AG20443 (cell line): ENCODE measurements at regions not wholly inside any gene's neighbourhood (a gene's known extent, or its start where the extent isn't known, plus 50 kb on each side); places are given as distances from the start of the nearest gene placed in this dataset.
A peak's percentile ranks its signal among the peaks of the same experiment; 100 is the strongest.

Source experiments
- DNase-seq: peaks from one replicate; pipeline ENCODE4 v3.0.0; 2012; ENCODE audit warnings: low spot score, mixed read lengths

DNA sequence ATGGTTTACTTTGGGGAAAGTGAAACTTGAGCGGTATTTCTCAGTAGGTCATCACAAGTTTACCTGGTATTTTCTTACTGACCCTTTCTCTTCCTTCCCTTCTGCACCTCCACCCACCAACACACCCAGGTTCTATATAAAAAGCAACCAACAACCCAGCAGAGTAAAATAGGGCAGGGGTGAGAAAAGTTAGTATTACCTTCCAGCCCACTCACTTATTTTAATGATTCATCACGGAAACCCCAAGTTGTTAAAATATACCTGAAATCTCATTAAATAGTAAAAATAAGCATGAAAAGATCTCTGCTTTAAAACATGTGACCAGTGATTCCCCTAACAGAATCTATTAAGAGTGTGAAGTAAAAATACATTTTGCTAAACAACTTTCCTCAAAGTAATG is 306.1 kb downstream of the ZEB2 start:
- DNase-seq = no peak

DNA sequence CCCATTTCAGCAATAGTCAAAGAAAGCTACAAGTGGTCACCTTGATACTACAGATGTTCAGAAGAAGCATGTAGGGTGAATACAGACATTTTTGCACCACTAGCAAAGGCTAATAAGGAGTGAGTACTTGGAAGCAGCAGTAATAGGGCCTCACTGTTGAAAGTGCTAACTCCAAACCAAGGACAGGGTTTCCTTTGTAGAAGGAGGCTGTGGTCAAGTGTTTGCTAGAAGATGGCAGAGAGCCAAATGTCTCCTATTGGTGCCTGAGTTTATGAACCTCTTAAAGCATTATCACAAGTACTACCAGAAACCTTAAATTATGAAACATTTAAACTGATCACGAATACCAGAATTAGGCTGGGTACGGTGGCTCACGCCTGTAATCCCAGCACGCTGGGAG is 308.1 kb downstream of the ZEB2 start:
- no peak for DNase-seq

DNA sequence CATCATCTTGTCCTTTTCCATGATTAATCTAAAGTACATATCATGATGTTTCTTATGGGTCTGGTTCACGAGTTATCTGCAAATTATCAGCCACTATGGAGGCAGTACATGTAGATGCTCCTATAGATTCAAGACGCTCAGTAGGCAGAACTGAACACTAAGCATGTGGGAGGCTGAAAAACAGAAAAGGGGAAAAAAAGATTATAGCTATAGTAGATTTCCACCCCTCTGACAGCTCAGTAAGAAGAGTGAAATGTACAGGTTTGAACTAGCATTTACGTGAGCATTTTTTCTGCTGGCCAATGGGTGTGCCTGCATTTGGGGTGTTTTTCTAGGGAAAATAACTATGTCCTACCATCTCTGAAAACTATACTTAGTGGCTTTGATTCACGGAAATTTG is 308.9 kb downstream of the ZEB2 start:
- no peak for DNase-seq

DNA sequence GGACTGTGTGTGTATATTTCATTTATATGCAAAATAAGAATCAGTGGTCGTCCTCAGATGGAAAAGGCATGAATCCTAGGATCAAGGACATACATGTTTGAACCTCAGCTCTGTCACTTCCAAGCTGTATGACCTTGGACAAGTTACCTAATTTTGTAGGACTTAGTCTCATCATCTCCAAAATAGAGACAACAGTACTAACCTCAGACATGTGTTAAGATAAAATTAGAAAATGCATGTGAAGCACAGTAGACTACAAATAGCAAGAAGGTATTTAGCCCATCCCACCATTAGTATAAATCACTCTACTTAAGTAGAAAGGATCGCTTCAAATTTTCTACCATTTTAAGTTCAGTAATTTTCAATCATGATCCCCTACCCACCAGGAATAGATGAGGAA is 309.8 kb downstream of the ZEB2 start:
- no peak for DNase-seq

DNA sequence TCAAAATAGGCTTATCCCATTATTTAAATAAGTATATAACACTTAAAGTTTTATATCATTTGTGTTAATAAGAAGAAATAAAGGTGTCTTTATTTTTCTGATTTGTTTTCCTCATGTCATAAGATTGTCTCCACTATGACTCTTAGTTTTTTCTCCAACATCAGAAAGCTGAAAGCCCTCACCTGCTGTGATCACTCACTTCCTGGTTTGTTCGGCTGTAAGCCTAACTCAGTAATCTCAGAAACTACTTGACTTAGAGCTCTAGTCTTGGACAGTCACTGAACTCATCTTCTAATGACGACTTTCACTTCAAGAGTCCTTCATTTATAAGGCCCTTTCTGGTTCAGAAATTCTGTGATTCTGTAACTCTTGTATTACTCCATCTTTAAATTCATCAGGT is 311.0 kb downstream of the ZEB2 start:
- DNase-seq = no peak

DNA sequence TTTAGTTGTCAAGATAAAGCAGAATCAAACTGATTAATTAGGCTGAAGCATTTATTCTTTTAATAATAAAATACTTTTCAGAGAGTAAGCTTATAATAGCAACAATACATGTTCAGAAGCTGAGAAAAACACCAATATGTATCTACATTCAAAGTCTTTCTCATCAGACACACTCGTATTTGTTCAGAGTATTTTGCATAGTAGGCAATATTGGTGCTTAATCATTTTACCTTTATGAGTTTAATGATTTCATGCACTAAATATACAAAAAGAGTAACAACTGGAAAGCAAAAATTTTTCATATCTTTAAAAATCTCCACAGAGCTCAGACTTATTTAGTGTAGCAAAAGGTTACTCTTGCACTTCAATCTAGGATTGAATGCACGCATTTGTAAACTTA is 313.9 kb downstream of the ZEB2 start:
- DNase-seq = no peak

DNA sequence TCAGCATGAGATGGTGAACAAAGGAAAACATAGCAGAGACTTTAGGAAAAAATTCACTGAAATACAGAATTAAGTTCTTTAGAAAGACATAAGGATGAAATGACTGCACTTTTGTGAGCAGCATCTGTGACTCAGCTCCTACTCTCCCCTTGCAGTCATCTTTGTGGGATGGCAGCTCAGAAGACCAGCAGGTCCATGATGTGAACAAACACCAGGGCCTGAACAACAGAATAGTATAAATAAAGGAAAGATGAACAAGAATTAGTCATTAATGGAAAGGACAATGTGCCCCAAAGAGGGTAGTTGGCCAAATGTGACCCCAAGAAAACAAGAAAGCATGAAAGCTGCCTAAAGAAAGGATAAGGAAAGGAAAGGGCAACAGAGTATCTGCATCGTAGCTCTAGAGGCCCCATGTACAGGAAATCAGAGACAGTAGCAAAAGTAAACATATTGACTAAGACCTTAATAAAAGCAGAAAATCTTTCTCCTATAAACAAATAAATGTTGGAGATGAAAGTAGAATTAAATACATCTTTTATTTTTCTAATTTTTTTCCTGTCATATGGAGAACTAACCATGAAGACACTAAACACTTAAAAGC is 318.0 kb downstream of the ZEB2 start:
- peak; percentile 37 for DNase-seq

DNA sequence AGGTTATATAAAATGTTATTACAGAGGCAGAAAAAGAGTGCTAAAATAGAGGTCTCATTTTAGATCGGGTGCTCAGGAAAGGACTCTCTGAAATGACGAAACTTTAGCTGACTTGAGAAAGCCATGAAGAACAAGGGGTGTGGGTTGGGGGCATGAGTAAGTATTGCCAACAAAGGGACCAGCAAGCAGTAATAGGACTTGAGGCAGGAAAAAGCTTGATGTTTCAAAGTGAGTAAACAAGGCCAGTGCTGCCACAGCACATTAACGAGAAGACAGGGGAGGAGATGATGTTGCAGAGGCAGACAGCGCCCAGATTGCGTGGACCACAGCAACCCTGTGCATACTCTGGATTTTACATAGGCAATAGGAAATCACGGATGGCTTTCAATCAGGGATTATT is 318.8 kb downstream of the ZEB2 start:
- DNase-seq = no peak

DNA sequence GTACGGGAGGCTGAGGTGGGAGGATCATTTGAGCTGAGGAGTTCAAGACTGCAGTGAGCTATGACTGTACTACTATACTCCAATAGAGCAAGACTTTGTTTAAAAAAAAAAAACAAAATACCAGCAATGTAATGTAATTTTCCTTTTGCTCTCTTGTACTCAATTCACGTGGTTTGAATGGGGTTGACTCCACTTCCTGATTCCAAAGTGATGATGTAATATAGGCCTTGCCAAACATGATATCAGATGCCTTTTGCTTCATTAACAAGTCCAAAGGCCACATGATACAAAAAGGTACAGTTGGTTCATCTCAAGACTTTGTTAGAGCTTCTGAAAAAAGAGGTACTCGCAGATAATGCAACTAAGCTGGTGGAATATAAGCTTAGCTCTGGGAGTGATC is 321.8 kb downstream of the ZEB2 start:
- no peak for DNase-seq

DNA sequence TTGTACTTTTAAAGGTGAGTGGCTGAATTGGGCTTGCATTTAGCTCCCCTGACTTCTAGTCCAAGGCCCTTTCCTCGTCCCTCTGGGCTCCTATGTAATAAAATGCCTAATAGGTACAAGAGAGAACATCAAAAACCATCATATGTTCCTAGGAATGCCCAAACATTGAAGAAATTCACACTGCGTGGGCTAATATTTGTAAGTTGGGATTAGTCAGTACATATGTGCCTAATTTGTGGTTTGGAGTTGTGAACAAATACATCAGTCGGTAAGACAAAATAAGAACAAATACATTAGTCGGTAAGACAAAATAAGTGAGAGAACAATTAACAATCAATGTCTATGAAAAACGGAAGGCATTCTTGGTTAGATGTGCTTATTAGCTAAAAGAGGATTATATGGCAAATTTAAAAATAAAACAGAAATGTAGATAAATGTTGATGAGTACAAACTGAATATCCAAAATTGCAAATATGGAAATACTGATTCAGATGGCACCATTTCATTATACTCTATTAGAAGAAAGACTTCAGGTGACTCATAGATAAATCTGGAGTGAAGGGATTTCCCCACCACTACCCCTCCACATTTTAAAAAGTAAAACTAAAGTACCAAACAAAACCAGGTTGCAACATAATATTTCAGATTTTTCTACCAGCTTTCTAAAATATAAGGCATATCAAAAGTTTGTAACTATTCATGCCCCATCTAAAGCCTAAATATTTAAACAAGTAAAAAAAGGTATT is 325.4 kb downstream of the ZEB2 start:
- no peak for DNase-seq

DNA sequence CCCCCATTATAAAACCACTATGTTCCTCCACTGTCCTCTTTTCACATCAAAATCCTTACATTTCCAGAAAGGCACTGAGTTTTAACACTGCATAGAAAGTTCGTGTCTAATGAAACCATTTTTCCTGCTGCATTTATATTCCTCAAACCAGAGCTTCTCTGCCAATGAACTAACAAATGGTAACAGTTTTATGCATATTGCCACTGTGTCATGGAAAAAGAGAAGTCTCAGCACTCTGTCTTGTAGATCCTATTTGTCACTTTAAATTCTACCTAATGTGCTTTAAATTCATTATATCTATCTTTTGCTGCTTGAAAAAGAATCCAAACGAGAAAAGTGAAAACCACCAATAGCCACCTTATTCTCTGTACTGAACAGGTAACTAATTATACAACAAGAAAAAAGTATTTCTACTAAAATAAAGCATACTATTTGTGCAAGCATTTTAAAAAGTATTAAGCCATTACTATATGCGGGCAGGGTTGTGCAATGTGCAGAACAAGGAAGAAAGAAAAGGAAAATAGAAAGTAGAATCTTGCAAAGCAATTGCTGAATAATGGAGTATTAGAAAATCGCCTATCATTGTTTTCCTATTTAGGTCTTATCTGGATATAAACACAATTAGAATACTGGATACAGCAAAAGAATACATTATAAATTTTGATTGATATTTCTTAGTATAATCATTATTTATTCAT is 328.9 kb downstream of the ZEB2 start:
- DNase-seq = no peak

DNA sequence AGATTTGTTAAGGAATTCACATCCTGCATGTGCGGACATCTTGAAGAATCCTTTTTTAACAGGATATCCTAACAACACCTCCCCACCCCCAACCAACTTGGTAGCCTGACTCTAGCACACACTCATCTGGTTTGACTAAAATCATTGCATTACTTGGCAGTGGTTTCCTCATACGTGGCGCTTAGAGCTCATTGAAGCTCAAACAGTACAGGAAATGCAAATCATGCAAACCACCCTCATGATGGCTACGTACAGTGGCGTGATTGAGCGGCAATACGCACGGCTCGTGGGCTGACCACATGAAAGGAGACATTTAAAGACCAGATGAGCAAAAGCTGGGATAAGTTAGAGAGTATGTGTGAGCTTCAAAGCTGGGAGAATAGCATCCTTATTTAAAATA is 336.2 kb downstream of the ZEB2 start:
- DNase-seq = peak; percentile 63

DNA sequence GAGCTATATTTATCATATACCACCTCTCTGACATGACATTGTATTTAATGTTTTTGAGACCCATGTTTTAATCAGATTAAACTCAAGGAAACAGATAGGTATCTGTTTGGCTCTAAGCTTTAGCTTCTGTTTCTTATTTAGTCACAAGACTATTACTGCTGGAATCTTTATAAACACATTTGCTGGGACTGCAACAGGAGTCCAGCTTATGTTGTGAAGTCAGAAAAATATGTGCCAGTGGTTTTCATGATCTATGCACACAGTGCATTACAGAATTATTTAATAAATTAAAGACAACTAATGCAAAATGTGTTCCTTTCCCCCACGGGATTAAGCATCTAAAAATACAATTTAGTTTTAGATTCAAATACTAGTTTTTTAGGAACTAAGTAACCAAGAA is 338.9 kb downstream of the ZEB2 start:
- DNase-seq = no peak

DNA sequence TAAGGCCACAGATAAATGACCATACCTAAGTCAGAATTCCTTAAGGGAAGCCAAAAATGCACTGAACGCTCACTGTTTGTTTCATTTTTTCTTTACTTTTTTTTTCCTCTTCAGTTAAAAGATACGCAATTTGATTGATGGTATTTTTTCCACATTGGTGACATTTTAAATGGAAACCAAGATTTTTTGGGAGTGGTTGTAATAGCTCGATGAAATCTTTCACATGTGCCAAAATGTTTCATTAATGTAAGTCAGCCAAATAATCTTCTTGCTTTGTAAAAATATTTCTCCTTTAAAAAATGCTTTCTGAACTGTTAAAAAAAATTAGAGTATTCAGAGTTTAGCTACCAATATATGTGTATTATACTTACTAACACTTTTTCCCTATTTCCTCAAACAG is 339.8 kb downstream of the ZEB2 start:
- DNase-seq = no peak

DNA sequence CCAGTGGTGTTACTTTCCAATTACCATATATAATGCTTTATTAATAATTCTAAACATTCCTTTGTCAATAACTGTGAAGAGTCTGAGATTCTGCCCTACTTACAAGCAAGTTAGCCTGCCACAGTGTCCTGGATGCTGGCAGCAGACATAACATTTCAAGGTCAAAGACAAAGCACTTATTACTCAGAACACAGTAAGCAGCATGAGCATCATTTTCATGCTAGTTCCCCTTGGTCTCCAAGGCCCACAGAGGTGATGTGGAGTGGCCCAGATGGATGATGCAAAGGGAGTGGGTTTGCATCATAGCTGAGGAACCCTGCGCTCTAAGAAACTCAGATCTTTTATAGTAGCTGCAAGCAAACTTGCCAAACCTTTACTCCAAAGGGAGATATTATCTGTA is 349.7 kb downstream of the ZEB2 start:
- DNase-seq = no peak

DNA sequence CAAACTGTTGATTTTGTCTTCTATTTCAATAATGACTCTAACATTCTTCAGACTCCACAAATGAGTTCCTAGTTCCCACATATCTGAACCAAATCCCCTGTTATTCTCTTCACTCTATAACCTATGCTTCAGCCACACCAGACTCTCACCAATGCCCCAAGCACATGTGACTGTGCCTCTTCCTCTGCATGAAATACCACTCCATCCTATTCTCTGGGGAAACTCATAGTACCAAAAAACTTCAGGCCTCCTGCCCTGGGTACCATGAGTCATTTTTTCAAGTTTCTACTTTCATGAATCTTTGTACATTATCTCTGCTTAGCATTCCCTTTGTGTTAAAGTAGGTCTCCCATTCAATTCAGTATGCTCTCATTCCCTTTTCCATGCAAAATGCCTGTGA is 353.2 kb downstream of the ZEB2 start:
- no peak for DNase-seq

DNA sequence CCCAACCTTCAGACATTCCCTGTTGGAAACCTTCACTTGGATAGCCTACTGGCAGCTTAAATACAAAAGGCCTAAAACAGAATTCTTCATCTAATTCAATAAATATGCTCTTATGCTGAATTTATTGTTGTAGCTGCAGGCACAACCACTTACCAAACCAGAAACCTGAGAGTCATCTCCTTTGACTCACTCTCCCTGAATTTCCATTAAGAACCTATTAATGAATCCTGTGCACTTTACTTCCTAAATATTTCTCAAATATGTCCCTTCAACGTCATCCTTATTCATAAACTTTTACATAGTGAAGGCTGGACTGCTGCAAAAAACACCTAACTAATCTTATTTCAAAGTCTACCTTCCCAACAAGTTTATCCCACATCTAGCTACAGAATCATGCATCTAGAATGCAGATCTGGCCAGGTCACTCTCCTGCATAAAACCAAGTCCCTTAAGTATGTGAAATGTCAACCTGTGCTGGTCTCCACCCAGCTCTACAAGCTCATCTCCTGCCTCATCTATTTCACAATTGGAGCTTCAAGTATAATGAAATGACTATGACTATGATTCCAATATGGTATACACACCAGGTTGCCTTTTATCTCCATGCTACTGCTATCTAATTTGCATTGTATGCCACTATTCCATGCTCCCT is 354.2 kb downstream of the ZEB2 start:
- DNase-seq = no peak

DNA sequence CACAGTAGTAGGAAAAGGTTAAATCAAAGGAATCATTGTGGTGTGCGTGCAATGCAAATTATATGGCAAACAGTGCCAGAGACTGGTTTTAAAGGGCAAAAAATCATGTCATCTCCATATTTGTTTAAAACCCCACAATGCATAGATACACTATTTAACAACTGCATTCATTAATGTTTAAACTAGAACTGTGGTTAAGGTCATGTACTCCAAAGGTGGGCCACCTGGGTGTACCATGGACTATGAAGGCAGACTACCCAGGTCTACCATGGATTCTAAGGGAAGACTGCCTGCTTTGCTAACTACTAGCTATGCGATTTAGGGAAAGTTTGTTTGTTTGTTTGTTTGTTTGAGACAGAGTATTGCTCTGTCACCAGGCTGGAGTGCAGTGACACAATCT is 356.3 kb downstream of the ZEB2 start:
- no peak for DNase-seq

DNA sequence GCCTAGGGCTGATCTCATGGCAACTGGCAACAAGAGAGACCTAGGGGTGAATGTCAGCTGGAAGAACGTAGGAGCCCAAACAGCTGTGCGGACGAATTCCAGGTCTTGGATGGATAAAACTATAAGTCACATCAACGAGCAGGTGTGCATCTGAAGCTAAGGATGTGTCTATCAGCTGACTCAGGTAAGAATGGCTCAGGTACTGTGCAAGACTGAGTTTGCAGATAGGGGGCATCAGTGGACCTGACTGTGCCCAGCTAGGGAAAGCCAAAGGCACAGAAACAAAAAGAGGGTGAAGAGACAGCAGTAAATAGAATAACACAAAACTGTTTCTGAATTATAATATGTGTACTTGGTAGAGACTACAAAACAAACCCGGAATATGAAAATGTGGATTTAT is 357.3 kb downstream of the ZEB2 start:
- no peak for DNase-seq

DNA sequence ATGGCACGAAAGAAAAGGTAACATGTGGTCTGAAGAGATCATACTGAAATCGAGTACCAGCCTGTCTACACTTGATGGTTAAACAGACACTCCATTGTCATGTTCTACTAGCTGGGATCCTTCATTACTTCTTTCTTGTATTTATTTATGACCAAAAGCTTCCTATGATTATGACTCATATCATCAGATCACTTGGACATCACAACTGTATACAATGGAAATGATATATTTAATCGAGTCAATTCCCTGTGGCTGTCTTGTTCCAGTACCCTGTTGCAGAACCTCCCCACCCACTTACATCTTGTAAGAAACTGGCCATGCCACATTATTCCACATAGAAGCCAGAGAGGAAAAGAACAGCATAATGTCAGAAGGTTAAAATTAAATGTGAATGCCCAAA is 358.9 kb downstream of the ZEB2 start:
- DNase-seq = no peak

DNA sequence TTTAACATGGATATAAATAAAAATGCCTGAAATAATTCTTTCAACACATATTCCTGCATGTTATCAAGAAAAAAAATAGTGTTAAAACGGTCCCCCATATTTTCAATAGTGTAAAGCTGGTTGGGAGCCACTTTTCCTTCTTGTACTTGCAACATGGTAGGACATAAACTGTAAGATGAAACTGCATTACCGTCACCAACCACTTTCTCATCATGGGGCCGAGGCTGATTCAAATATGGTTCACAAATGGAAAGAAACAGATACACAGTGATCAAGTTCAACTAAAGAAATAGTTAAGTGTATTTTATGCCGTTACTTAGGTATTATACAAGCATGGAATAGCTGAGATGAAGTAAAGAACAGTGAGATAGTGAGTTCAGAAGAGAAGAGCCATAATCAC is 360.7 kb downstream of the ZEB2 start:
- DNase-seq = no peak

DNA sequence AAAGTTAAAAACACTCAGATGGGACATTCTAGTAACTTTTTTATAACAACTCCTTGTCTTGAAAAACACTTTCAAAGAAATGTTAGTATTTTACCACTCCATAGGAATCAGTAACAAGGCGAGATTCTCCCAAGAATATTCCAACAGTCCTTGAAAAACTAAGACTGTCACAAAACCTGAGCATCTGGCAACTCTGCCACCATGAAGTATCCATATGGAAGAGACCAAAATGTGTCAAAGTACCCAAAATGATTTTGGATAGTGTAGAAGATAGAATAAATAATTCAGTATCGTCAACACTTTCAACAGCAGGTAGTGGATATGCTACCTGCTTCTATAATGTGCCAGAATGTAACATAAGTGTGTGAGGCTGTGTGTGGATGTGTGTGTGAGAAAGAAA is 361.8 kb downstream of the ZEB2 start:
- no peak for DNase-seq
